ENCODE measurements at regions not wholly inside any gene's neighbourhood (a gene's known extent, or its start where the extent isn't known, plus 50 kb on each side); places are given as distances from the start of the nearest gene placed in this dataset.

DNA sequence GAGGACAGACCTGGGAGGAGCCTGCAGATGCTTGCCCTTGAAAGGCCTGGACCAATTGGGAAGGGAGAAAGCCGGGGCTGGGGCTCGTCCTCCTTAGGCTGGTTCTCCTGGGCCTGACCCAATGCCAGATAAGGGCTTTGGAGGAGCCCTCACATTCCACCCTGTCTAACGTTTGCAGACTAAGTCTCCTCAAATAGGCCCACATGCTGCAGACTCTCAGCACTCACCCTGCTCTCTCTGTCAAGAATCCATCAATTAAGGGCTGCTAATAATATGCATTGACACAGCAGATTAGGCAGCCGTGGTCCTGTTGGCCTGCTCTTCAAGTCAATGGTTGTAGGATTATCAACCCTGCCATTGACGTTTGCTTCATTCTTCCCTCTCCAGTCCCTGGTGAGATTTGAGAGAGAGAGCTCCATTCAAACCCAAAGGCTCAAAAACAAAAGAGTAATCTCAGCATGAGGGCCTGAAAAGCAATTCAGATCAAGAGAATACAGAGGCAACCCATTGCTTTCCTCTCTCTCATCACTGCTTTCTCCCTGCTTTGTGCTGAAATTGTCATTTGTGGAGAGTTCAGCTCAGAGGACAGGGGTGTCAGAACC is 167.6 kb downstream of the INSIG2 start:
- no peaks in the 10 kb centered on the region for H3K27me3 ChIP-seq (replicated peaks in 1 of 2; ENCODE audit: control insufficient read depth in 2 of 2, insufficient read depth in 2 of 2, low read length in 1 of 2)
- intact Hi-C loops (cut with micrococcal nuclease; ENCODE audit: unreplicated experiment) (no loop called here), in situ Hi-C loops (cut with MboI) (no loop called here)
- DNase-seq (ENCODE audit: low read depth, low spot score): no peak
- no peak overlapping the region for H3K27ac ChIP-seq (ENCODE audit: control insufficient read depth, insufficient read depth)
- H3K36me3 ChIP-seq (ENCODE audit: control insufficient read depth in 2 of 2, insufficient read depth in 2 of 2, low read length in 1 of 2): no peaks in the 10 kb centered on the region
- H3K4me1 ChIP-seq (ENCODE audit: control insufficient read depth, insufficient read depth, low read length): no peaks in the 10 kb centered on the region
- no peak for ATAC-seq
- FAIRE-seq: no peak
- WGBS (ENCODE audit: insufficient coverage, insufficient replicate concordance, low lambda C conversion rate, missing lambda C conversion rate): 0% methylated on average over 5 of the region's 5 CpGs
- no TSS peak for BruUV-seq (replicated peaks)
- ChIA-PET POLR2A (no interaction called here), CTCF (no interaction called here), SMC1A (ENCODE audit: uncharacterized antibody, unreplicated experiment) (no interaction called here), RAD21 (ENCODE audit: unreplicated experiment) (no interaction called here)
- H3K9me3 ChIP-seq (replicated peaks; ENCODE audit: control insufficient read depth, insufficient read depth, low read length): no peaks in the 10 kb centered on the region
- no peaks in the 10 kb centered on the region for H3K79me2 ChIP-seq (ENCODE audit: control insufficient read depth, insufficient read depth, low read length)
- no peaks in the 10 kb centered on the region for H4K20me1 ChIP-seq (ENCODE audit: control insufficient read depth, insufficient read depth)
- H2AFZ ChIP-seq (ENCODE audit: control insufficient read depth, low read depth, low read length): no peak overlapping the region
- H3K9ac ChIP-seq (ENCODE audit: control insufficient read depth, insufficient read depth, low read length): no peak overlapping the region
- TF ChIP-seq IKZF1 (conservative IDR thresholded peaks at IDR 0.05) (no peak), MYC (IDR thresholded peaks at IDR 0.05; ENCODE audit: insufficient read depth, insufficient read length, insufficient replicate concordance, low read length, severe bottlenecking) (no peak), RELA (IDR thresholded peaks at IDR 0.05; ENCODE audit: borderline replicate concordance, partially characterized antibody) (no peak), YBX1 (IDR thresholded peaks at IDR 0.05) (no peak), POLR2AphosphoS5 (IDR thresholded peaks at IDR 0.05; ENCODE audit: low read length) (no peak)
- H3K4me3 ChIP-seq: no peak overlapping the region
- H3K4me2 ChIP-seq (ENCODE audit: control insufficient read depth, insufficient read depth): no peak overlapping the region

DNA sequence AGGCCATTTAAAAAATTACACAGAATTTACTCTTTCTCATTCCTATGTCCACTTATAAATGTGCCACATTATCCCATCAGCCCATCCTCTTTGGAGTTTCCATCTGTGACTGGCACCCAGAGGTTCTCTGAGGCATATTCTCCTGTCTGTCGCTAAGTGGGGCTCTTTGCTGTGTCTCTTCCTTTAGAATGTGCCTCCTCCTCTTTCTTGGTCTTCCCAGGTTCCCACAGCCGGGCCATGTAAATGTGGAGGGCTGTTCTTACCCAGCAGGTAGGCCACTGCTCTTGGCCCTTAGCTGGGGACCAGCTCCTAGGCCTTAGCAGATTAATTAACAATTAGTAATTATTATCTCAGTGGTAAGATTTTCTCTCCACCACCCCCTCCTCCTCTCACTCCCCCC is 167.0 kb downstream of the INSIG2 start:
- WGBS (ENCODE audit: insufficient coverage, insufficient replicate concordance, low lambda C conversion rate, missing lambda C conversion rate): 0% methylated on average over 2 of the region's 2 CpGs
- H3K9me3 ChIP-seq (replicated peaks; ENCODE audit: control insufficient read depth, insufficient read depth, low read length): no peaks in the 10 kb centered on the region
- no peak overlapping the region for H3K9ac ChIP-seq (ENCODE audit: control insufficient read depth, insufficient read depth, low read length)
- FAIRE-seq (no peak), ATAC-seq (no peak), DNase-seq (ENCODE audit: low read depth, low spot score) (no peak)
- no peaks in the 10 kb centered on the region for H3K36me3 ChIP-seq (ENCODE audit: control insufficient read depth in 2 of 2, insufficient read depth in 2 of 2, low read length in 1 of 2)
- H3K79me2 ChIP-seq (ENCODE audit: control insufficient read depth, insufficient read depth, low read length): no peaks in the 10 kb centered on the region
- intact Hi-C loops (cut with micrococcal nuclease; ENCODE audit: unreplicated experiment) (no loop called here), in situ Hi-C loops (cut with MboI) (no loop called here)
- H3K27ac ChIP-seq (ENCODE audit: control insufficient read depth, insufficient read depth): no peak overlapping the region
- H3K4me2 ChIP-seq (ENCODE audit: control insufficient read depth, insufficient read depth): no peak overlapping the region
- H2AFZ ChIP-seq (ENCODE audit: control insufficient read depth, low read depth, low read length): no peak overlapping the region
- ChIA-PET SMC1A (ENCODE audit: uncharacterized antibody, unreplicated experiment) (no interaction called here), RAD21 (ENCODE audit: unreplicated experiment) (no interaction called here), POLR2A (no interaction called here), CTCF (no interaction called here)
- peaks cover 5% of the 10 kb centered on the region for H3K4me1 ChIP-seq (ENCODE audit: control insufficient read depth, insufficient read depth, low read length)
- no TSS peak for BruUV-seq (replicated peaks)
- H4K20me1 ChIP-seq (ENCODE audit: control insufficient read depth, insufficient read depth): no peaks in the 10 kb centered on the region
- no peaks in the 10 kb centered on the region for H3K27me3 ChIP-seq (replicated peaks in 1 of 2; ENCODE audit: control insufficient read depth in 2 of 2, insufficient read depth in 2 of 2, low read length in 1 of 2)
- H3K4me3 ChIP-seq: no peak overlapping the region
- TF ChIP-seq NRF1 (conservative IDR thresholded peaks at IDR 0.05; ENCODE audit: low read depth, low read length) (no peak), CEBPB (IDR thresholded peaks at IDR 0.05; ENCODE audit: borderline replicate concordance in 1 of 2, low read depth in 2 of 2, low read length in 2 of 2) (no peak), PAX8 (IDR thresholded peaks at IDR 0.05) (no peak), ATF7 (IDR thresholded peaks at IDR 0.05; ENCODE audit: low read depth) (no peak), EED (IDR thresholded peaks at IDR 0.05; ENCODE audit: low read depth) (no peak), TARDBP (IDR thresholded peaks at IDR 0.05; ENCODE audit: borderline replicate concordance) (no peak), HDGF (IDR thresholded peaks at IDR 0.05) (no peak), ZNF274 (IDR thresholded peaks at IDR 0.05; ENCODE audit: insufficient read depth, insufficient read length) (no peak), GATAD2B (conservative IDR thresholded peaks at IDR 0.05; ENCODE audit: low read depth) (no peak), NKRF (conservative IDR thresholded peaks at IDR 0.05) (no peak)

Data from GM12878 (cell line).